ENCODE measurements at regions not wholly inside any gene's neighbourhood (a gene's known extent, or its start where the extent isn't known, plus 50 kb on each side); places are given as distances from the start of the nearest gene placed in this dataset.

DNA sequence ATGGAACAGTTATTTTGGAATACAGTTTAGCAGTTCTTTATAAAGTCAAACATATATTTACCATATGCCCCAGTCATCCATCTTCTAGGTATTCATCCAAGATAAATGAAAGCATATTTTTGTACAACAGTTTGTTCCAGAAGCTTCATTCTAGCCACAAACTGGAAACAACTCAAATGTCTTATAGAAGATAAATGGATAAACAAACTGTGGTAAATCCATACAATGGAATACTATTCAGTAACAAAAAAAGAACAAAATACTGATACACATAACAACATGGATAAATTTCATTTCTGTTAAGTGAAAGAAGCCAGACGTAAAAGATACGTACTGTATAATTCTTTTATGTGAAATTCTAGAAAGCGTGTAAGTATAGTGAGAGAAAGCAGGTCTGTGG, 167.0 kb upstream of the AHI1 start (continued):
- TF ChIP-seq STAT1 (IDR thresholded peaks at IDR 0.05; ENCODE audit: unreplicated experiment), result no peak
- TF ChIP-seq POLR2AphosphoS5 (IDR thresholded peaks at IDR 0.05; ENCODE audit: low read depth), result no peak
- no peak for TF ChIP-seq JUNB (IDR thresholded peaks at IDR 0.05; ENCODE audit: unreplicated experiment)
- TF ChIP-seq EZH2phosphoT487 (IDR thresholded peaks at IDR 0.05; ENCODE audit: unreplicated experiment), result no peak
- TF ChIP-seq EZH2 (IDR thresholded peaks at IDR 0.05; ENCODE audit: low read depth, unreplicated experiment), result no peak
- TF ChIP-seq, protein P1, sequence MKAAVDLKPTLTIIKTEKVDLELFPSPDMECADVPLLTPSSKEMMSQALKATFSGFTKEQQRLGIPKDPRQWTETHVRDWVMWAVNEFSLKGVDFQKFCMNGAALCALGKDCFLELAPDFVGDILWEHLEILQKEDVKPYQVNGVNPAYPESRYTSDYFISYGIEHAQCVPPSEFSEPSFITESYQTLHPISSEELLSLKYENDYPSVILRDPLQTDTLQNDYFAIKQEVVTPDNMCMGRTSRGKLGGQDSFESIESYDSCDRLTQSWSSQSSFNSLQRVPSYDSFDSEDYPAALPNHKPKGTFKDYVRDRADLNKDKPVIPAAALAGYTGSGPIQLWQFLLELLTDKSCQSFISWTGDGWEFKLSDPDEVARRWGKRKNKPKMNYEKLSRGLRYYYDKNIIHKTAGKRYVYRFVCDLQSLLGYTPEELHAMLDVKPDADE (IDR thresholded peaks at IDR 0.05), result no peak
- no peak for TF ChIP-seq NANOG (IDR thresholded peaks at IDR 0.05; ENCODE audit: borderline replicate concordance)
- TF ChIP-seq, protein P2, sequence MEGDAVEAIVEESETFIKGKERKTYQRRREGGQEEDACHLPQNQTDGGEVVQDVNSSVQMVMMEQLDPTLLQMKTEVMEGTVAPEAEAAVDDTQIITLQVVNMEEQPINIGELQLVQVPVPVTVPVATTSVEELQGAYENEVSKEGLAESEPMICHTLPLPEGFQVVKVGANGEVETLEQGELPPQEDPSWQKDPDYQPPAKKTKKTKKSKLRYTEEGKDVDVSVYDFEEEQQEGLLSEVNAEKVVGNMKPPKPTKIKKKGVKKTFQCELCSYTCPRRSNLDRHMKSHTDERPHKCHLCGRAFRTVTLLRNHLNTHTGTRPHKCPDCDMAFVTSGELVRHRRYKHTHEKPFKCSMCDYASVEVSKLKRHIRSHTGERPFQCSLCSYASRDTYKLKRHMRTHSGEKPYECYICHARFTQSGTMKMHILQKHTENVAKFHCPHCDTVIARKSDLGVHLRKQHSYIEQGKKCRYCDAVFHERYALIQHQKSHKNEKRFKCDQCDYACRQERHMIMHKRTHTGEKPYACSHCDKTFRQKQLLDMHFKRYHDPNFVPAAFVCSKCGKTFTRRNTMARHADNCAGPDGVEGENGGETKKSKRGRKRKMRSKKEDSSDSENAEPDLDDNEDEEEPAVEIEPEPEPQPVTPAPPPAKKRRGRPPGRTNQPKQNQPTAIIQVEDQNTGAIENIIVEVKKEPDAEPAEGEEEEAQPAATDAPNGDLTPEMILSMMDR (conservative IDR thresholded peaks at IDR 0.05; ENCODE audit: low read depth in 2 of 2), result no peak
- no peak for TF ChIP-seq CREB1 (CRISPR knock-in tag; IDR thresholded peaks at IDR 0.05; ENCODE audit: low read depth)
- no peak for TF ChIP-seq ZNF331 (CRISPR knock-in tag; IDR thresholded peaks at IDR 0.05; ENCODE audit: low read depth)

DNA sequence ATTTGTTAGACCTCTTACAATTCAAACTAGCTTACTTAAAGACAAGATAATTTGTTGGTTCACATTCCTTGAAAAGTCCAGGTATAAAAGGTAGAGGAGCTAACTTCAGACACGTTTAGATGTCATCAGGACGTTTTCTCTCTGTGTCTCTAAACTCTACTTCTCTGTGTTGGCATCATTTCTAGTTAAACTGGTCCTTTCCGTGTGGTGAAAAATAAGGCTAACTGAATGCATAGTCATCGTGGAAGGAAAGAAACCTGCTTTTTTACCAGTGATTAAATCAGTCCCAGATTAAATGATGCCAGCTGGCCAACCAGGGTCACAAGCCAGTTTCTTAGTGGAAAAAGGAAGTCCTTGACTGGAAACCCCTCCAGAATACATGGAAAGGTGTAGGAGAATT, 168.4 kb upstream of the AHI1 start:
- Mint-ChIP-seq H3K27me3 (ENCODE audit: insufficient read depth, low read depth, poor library complexity) (peaks cover 1% of the 10 kb centered on the region), H3K4me3 (no peak overlapping the region), H3K9me3 (no peaks in the 10 kb centered on the region), H3K4me1 (0 out of 3 replicates have a peak, but pooled peaks cover 3% of the 10 kb centered on the region), H3K36me3 (ENCODE audit: low read depth) (no peaks in the 10 kb centered on the region), H3K27ac (no peak overlapping the region)
- no peak overlapping the region for H3K4me3 ChIP-seq
- no peaks in the 10 kb centered on the region for H3K79me2 ChIP-seq (replicated peaks; ENCODE audit: insufficient read depth)
- H3K36me3 ChIP-seq (ENCODE audit: insufficient read depth), result no peaks in the 10 kb centered on the region
- H2AFZ ChIP-seq, result no peak overlapping the region
- no peaks in the 10 kb centered on the region for H4K20me1 ChIP-seq (replicated peaks; ENCODE audit: insufficient read depth)
- no peaks in the 10 kb centered on the region for H3K27me3 ChIP-seq (ENCODE audit: insufficient read depth)
- DNase-seq (ENCODE audit: low spot score) (no peak), ATAC-seq (no peak)
- H3K4me2 ChIP-seq, result no peak overlapping the region
- H3K4me1 ChIP-seq (ENCODE audit: insufficient read depth), result no peaks in the 10 kb centered on the region
- no peaks in the 10 kb centered on the region for H3F3A ChIP-seq (replicated peaks; ENCODE audit: low read depth)
- H3K9me2 ChIP-seq (ENCODE audit: insufficient read depth), result no peaks in the 10 kb centered on the region
- no peak overlapping the region for H3K27ac ChIP-seq (ENCODE audit: low read depth)
- TF ChIP-seq EZH2phosphoT487 (IDR thresholded peaks at IDR 0.05; ENCODE audit: unreplicated experiment) (no peak), STAT1 (IDR thresholded peaks at IDR 0.05; ENCODE audit: unreplicated experiment) (no peak), JUNB (IDR thresholded peaks at IDR 0.05; ENCODE audit: unreplicated experiment) (no peak)
- TF ChIP-seq, protein P2 (conservative IDR thresholded peaks at IDR 0.05; ENCODE audit: low read depth in 2 of 2), result no peak
- TF ChIP-seq, protein P3, sequence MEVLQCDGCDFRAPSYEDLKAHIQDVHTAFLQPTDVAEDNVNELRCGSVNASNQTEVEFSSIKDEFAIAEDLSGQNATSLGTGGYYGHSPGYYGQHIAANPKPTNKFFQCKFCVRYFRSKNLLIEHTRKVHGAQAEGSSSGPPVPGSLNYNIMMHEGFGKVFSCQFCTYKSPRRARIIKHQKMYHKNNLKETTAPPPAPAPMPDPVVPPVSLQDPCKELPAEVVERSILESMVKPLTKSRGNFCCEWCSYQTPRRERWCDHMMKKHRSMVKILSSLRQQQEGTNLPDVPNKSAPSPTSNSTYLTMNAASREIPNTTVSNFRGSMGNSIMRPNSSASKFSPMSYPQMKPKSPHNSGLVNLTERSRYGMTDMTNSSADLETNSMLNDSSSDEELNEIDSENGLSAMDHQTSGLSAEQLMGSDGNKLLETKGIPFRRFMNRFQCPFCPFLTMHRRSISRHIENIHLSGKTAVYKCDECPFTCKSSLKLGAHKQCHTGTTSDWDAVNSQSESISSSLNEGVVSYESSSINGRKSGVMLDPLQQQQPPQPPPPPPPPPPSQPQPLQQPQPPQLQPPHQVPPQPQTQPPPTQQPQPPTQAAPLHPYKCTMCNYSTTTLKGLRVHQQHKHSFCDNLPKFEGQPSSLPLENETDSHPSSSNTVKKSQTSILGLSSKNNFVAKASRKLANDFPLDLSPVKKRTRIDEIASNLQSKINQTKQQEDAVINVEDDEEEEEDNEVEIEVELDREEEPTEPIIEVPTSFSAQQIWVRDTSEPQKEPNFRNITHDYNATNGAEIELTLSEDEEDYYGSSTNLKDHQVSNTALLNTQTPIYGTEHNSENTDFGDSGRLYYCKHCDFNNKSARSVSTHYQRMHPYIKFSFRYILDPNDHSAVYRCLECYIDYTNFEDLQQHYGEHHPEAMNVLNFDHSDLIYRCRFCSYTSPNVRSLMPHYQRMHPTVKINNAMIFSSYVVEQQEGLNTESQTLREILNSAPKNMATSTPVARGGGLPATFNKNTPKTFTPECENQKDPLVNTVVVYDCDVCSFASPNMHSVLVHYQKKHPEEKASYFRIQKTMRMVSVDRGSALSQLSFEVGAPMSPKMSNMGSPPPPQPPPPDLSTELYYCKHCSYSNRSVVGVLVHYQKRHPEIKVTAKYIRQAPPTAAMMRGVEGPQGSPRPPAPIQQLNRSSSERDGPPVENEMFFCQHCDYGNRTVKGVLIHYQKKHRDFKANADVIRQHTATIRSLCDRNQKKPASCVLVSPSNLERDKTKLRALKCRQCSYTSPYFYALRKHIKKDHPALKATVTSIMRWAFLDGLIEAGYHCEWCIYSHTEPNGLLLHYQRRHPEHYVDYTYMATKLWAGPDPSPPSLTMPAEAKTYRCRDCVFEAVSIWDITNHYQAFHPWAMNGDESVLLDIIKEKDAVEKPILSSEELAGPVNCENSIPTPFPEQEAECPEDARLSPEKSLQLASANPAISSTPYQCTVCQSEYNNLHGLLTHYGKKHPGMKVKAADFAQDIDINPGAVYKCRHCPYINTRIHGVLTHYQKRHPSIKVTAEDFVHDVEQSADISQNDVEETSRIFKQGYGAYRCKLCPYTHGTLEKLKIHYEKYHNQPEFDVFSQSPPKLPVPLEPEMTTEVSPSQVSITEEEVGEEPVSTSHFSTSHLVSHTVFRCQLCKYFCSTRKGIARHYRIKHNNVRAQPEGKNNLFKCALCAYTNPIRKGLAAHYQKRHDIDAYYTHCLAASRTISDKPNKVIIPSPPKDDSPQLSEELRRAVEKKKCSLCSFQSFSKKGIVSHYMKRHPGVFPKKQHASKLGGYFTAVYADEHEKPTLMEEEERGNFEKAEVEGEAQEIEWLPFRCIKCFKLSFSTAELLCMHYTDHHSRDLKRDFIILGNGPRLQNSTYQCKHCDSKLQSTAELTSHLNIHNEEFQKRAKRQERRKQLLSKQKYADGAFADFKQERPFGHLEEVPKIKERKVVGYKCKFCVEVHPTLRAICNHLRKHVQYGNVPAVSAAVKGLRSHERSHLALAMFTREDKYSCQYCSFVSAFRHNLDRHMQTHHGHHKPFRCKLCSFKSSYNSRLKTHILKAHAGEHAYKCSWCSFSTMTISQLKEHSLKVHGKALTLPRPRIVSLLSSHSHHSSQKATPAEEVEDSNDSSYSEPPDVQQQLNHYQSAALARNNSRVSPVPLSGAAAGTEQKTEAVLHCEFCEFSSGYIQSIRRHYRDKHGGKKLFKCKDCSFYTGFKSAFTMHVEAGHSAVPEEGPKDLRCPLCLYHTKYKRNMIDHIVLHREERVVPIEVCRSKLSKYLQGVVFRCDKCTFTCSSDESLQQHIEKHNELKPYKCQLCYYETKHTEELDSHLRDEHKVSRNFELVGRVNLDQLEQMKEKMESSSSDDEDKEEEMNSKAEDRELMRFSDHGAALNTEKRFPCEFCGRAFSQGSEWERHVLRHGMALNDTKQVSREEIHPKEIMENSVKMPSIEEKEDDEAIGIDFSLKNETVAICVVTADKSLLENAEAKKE (CRISPR knock-in tag; IDR thresholded peaks at IDR 0.05), result no peak
- TF ChIP-seq, protein P1 (IDR thresholded peaks at IDR 0.05), result no peak

All from GM23338 (cell line).